AG04450 (cell line): ENCODE measurements at regions not wholly inside any gene's neighbourhood (a gene's known extent, or its start where the extent isn't known, plus 50 kb on each side); places are given as distances from the start of the nearest gene placed in this dataset.

Experiments used
- CTCF ChIA-PET: fragments of 300-600, 350-600 bp; formaldehyde crosslinking; extraction: SDS; loops from one replicate; lab custom pipeline; 2022; ENCODE audit warnings: antibody characterized with exemption, inconsistent platforms; lab: Charles Lee
- POLR2A ChIA-PET: fragments of 350-600 bp; formaldehyde crosslinking; extraction: SDS; loops from one replicate; lab custom pipeline; 2021; ENCODE audit warnings: antibody characterized with exemption, inconsistent platforms; lab: Yijun Ruan, JAX
- DNase-seq: peaks from one replicate; pipeline ENCODE4 v3.0.0-alpha.2; 2011; ENCODE audit warnings: low read depth, low spot score
- H3K27ac ChIP-seq: one replicate; pipeline ENCODE4 v1.5.1; 2012; ENCODE audit warnings: low read depth, low read length, control low read depth
- H3K27me3 ChIP-seq: one replicate; pipeline ENCODE4 v1.6.0; 2012; ENCODE audit warnings: low read length; ENCODE audit not compliant: control insufficient read depth, insufficient read depth
- H3K4me3 ChIP-seq: 2 replicates; pipeline ENCODE4 v1.5.1; 2011; ENCODE audit warnings: mild to moderate bottlenecking, low read depth, low read length, control low read depth
- H3K9me3 ChIP-seq: 2 replicates; pipeline ENCODE4 v1.5.1; 2012; ENCODE audit warnings: low read length; ENCODE audit not compliant: control insufficient read depth, insufficient read depth
- CTCF ChIP-seq: IDR thresholded peaks from 2 replicates; pipeline ENCODE4 v1.5.1; 2011; ENCODE audit warnings: low read depth, low read length, control low read depth, inconsistent platforms

GRCh38 chr5:18018472-18018871, 384.2 kb downstream of the TAF11L14 start:
- DNase-seq = no peak
- TF ChIP-seq CTCF = no peak
- ChIA-PET POLR2A (no interaction called here), CTCF (no interaction called here)
- H3K9me3 ChIP-seq = peaks cover 3% of the 10 kb centered on the region; the same call in 1 of the 2 replicates
- no peak overlapping the region for H3K4me3 ChIP-seq
- no peak overlapping the region for H3K27ac ChIP-seq
- no peaks in the 10 kb centered on the region for H3K27me3 ChIP-seq

- TF ChIP-seq CTCF = no peak
- CTCF ChIA-PET = no interaction called here
- Histone ChIP-seq H3K9me3 (peaks cover 6% of the 10 kb centered on the region; the same call in 1 of the 2 replicates), H3K4me3 (no peak overlapping the region), H3K27ac (no peak overlapping the region), H3K27me3 (no peaks in the 10 kb centered on the region)
- DNase-seq = no peak
- POLR2A ChIA-PET = no interaction called here
Measured at GRCh38 chr5:18023275-18023674, 389.0 kb downstream of the TAF11L14 start.

GRCh38 chr5:18023986-18024385, 389.7 kb downstream of the TAF11L14 start:
- H3K27ac ChIP-seq = no peak overlapping the region
- no peak overlapping the region for H3K4me3 ChIP-seq
- TF ChIP-seq CTCF = no peak
- POLR2A ChIA-PET = no interaction called here
- CTCF ChIA-PET = no interaction called here
- no peaks in the 10 kb centered on the region for H3K27me3 ChIP-seq
- peaks cover 6% of the 10 kb centered on the region; the same call in 1 of the 2 replicates for H3K9me3 ChIP-seq
- no peak for DNase-seq

- CTCF ChIA-PET = no interaction called here
Measured at GRCh38 chr5:18024542-18024941, 390.3 kb downstream of the TAF11L14 start.

More at GRCh38 chr5:18024542-18024941, 390.3 kb downstream of the TAF11L14 start:
- no peak for TF ChIP-seq CTCF
- no peaks in the 10 kb centered on the region for H3K27me3 ChIP-seq
- H3K4me3 ChIP-seq = no peak overlapping the region
- H3K27ac ChIP-seq = no peak overlapping the region
- no peak for DNase-seq
- peaks cover 6% of the 10 kb centered on the region; the same call in 1 of the 2 replicates for H3K9me3 ChIP-seq
- POLR2A ChIA-PET = no interaction called here
